ENCODE measurements at regions not wholly inside any gene's neighbourhood (a gene's known extent, or its start where the extent isn't known, plus 50 kb on each side); places are given as distances from the start of the nearest gene placed in this dataset.

- Histone ChIP-seq H3K36me3 (no peaks in the 10 kb centered on the region), H3K27ac (no peak overlapping the region), H3K27me3 (no peaks in the 10 kb centered on the region), H3K4me1 (no peaks in the 10 kb centered on the region), H3K4me3 (no peak overlapping the region), H3K9me3 (no peaks in the 10 kb centered on the region)
- TF ChIP-seq CTCF (IDR thresholded peaks at IDR 0.05) (no peak), POLR2A (IDR thresholded peaks at IDR 0.05) (no peak)
- intact Hi-C loops (cut with DNase I; ENCODE audit: low total_unique reads): no loop called here
- DNase-seq: no peak
Observed at GRCh38 chr12:19000836-19001235, 128.7 kb upstream of the PLEKHA5 start.

- H3K4me1 ChIP-seq: no peaks in the 10 kb centered on the region
- no peak for DNase-seq
- TF ChIP-seq POLR2A (IDR thresholded peaks at IDR 0.05): no peak
- no peak for TF ChIP-seq CTCF (IDR thresholded peaks at IDR 0.05)
- no peak overlapping the region for H3K4me3 ChIP-seq
- H3K36me3 ChIP-seq: no peaks in the 10 kb centered on the region
- H3K27me3 ChIP-seq: no peaks in the 10 kb centered on the region
- no peak overlapping the region for H3K27ac ChIP-seq
- intact Hi-C loops (cut with DNase I; ENCODE audit: low total_unique reads): no loop called here
- no peaks in the 10 kb centered on the region for H3K9me3 ChIP-seq
Observed at GRCh38 chr12:19002216-19002615, 127.3 kb upstream of the PLEKHA5 start.

- Histone ChIP-seq H3K36me3 (no peaks in the 10 kb centered on the region), H3K4me3 (no peak overlapping the region), H3K4me1 (no peaks in the 10 kb centered on the region), H3K27me3 (no peaks in the 10 kb centered on the region), H3K9me3 (no peaks in the 10 kb centered on the region), H3K27ac (no peak overlapping the region)
- TF ChIP-seq POLR2A (IDR thresholded peaks at IDR 0.05): no peak
- no peak for TF ChIP-seq CTCF (IDR thresholded peaks at IDR 0.05)
- DNase-seq: no peak
- intact Hi-C loops (cut with DNase I; ENCODE audit: low total_unique reads): no loop called here
Observed at GRCh38 chr12:19003141-19003540, 126.4 kb upstream of the PLEKHA5 start.

GRCh38 chr12:19003987-19004619 is 125.4 kb upstream of the PLEKHA5 start:
- Histone ChIP-seq H3K9me3 (no peaks in the 10 kb centered on the region), H3K36me3 (no peaks in the 10 kb centered on the region), H3K4me3 (no peak overlapping the region), H3K27ac (no peak overlapping the region), H3K27me3 (no peaks in the 10 kb centered on the region), H3K4me1 (no peaks in the 10 kb centered on the region)
- TF ChIP-seq POLR2A (IDR thresholded peaks at IDR 0.05): no peak
- TF ChIP-seq CTCF (IDR thresholded peaks at IDR 0.05): no peak
- intact Hi-C loops (cut with DNase I; ENCODE audit: low total_unique reads): no loop called here
- DNase-seq: no peak

- no peaks in the 10 kb centered on the region for H3K4me1 ChIP-seq
- H3K4me3 ChIP-seq: no peak overlapping the region
- no peaks in the 10 kb centered on the region for H3K27me3 ChIP-seq
- H3K36me3 ChIP-seq: no peaks in the 10 kb centered on the region
- intact Hi-C loops (cut with DNase I; ENCODE audit: low total_unique reads): no loop called here
- no peak for DNase-seq
- H3K27ac ChIP-seq: no peak overlapping the region
- TF ChIP-seq POLR2A (IDR thresholded peaks at IDR 0.05) (no peak), CTCF (IDR thresholded peaks at IDR 0.05) (no peak)
- no peaks in the 10 kb centered on the region for H3K9me3 ChIP-seq
Observed at GRCh38 chr12:19005257-19005801, 124.2 kb upstream of the PLEKHA5 start.
